Transverse colon (tissue), 3 donors: ENCODE measurements at regions not wholly inside any gene's neighbourhood (a gene's known extent, or its start where the extent isn't known, plus 50 kb on each side); places are given as distances from the start of the nearest gene placed in this dataset.

Experiments used
- POLR2A ChIP-seq: fragments of 450-650 bp; IDR thresholded peaks from one replicate; pipeline ENCODE4 v1.6.1; 2016; ENCODE audit warnings: antibody characterized with exemption, mild to moderate bottlenecking, moderate library complexity
- TF ChIP-seq, protein P1 (sequence below), 5 experiments: fragments of 200-600 bp in 3 of 5; fragments of 450-650 bp in 2 of 5; sonication (generic) in 3 of 5; IDR thresholded peaks; 1 replicate in 2 of 5; 2 replicates in 3 of 5; pipeline ENCODE4 v1.5.1; 2016 to 2017; ENCODE audit warnings: antibody characterized with exemption in 5 of 5, inconsistent platforms in 3 of 5, mild to moderate bottlenecking in 2 of 5, moderate library complexity in 1 of 5

DNA sequence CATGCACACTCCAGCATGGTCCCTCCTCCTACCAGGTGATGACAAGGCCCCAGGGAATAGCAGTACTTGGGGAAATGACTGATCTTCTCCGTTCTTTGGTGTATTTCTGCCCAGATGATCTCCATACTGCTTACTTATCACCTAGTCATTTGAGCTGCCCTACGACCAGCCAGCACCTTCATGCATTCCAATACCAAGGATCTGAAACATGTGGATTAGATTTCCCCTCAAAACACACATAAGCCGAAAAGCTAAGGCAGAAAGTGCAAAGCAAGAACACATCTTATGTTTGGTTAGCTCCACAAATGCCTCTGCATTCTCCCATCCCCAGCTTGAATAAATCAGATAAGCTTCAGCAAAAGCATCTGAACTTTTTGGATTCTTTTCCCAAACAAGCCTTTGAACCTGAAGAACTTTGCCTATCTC, 64.8 kb upstream of the BCL6 start:
- TF ChIP-seq, protein P1, sequence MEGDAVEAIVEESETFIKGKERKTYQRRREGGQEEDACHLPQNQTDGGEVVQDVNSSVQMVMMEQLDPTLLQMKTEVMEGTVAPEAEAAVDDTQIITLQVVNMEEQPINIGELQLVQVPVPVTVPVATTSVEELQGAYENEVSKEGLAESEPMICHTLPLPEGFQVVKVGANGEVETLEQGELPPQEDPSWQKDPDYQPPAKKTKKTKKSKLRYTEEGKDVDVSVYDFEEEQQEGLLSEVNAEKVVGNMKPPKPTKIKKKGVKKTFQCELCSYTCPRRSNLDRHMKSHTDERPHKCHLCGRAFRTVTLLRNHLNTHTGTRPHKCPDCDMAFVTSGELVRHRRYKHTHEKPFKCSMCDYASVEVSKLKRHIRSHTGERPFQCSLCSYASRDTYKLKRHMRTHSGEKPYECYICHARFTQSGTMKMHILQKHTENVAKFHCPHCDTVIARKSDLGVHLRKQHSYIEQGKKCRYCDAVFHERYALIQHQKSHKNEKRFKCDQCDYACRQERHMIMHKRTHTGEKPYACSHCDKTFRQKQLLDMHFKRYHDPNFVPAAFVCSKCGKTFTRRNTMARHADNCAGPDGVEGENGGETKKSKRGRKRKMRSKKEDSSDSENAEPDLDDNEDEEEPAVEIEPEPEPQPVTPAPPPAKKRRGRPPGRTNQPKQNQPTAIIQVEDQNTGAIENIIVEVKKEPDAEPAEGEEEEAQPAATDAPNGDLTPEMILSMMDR (IDR thresholded peaks at IDR 0.05), result no peak
- no peak for TF ChIP-seq POLR2A
